Right ventricle myocardium superior (tissue), 1 donor: ENCODE measurements at regions not wholly inside any gene's neighbourhood (a gene's known extent, or its start where the extent isn't known, plus 50 kb on each side); places are given as distances from the start of the nearest gene placed in this dataset.

Experiments
- ATAC-seq: fragments of 200-7000 bp; cut with Tn5 transposase; one replicate; pipeline ENCODE4 v1.9.1; 2020; ENCODE audit warnings: mild to moderate bottlenecking; ENCODE audit not compliant: poor library complexity
- DNase-seq: peaks from one replicate; pipeline ENCODE4 v3.0.0-alpha.2; 2020
- intact Hi-C: fragments of 100-400 bp; cut with DNase I; formaldehyde crosslinking; loops from one replicate; pipeline ENCODE4 v1.11.2; 2022
- donor health status: DM: no; HTN: yes; CAD: no; lungs with severe emphysema.

DNA sequence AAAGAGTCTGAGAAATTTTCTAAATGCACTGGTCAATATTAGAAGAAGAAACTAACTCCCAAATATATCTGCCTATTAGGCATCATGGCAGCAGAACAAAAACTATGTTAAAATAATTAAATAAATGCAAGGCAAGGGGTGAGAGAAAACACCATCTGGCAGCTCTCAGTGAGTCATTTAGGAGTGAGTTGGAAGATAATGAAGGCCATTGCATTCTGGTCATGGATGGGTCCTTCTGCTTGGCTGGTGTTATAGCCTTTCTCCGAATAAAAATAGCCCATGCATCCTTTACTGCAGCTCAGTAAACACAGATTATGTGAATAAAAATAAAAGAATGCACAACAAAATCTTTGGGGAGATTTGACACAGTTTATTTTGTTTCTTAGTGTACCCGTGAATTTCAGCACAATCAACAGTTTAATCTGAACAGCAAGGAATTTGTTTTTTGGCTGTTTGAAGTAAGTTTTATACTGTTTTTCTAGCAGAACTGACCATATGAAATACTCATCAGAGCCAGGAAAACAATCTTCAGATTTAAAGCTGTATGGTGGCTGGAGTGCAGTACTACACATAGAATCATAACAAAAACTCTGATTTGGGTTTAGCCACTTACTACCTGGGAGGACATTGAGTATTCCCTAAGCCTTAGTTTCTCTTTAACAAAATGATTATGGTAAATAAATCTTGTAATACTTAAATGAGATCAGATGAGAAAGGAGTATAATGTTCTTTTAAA lies 225.1 kb upstream of the ITGA4 start:
- DNase-seq (no peak), ATAC-seq (no peak)
- intact Hi-C loops: no loop called here

- intact Hi-C loops: no loop called here
- DNase-seq (no peak), ATAC-seq (no peak)
Measured at GRCh38 chr2:181234487-181234891, 222.7 kb upstream of the ITGA4 start.

- DNase-seq: no peak
Measured at GRCh38 chr2:181235011-181235410, 222.2 kb upstream of the ITGA4 start.

DNA sequence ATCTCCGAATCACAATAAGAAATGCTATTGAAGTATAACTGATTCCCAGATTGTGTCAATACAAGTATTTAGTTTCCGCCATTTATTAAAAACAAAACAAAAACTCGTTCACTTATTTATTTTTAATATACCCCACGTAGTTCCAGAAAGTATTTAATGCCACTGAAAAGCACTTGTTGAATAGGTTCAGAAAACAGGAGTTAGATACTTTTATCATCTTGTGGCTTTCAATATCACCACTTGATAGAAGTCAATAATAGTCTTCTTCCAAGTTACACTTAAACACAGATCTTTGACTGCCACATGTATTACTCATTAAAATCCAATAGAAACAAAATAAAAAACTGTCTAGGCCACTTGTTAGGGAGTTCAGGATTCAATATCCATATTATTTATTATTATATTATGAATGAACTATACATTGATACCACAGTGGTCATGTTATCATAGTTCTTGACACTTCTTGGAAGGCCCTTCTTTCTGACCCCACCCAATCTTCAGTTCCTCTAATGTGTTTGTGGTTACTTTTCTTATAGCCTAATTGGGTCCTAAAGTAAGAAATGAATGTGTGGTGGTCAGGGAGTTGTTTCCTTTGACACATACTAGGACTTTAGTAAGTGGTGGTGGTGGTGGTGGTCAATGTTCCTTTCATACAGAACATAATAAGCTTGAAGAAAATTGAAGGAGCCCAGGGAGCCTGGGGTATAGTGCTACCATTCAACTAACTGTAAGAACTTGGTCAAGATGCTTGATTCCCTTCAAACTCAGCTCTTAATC lies 221.3 kb upstream of the ITGA4 start:
- ATAC-seq: no peak
- DNase-seq: no peak
- intact Hi-C loops: no loop called here

More at GRCh38 chr2:181235011-181235410, 222.2 kb upstream of the ITGA4 start:
- intact Hi-C loops: no loop called here
- ATAC-seq: no peak

DNA sequence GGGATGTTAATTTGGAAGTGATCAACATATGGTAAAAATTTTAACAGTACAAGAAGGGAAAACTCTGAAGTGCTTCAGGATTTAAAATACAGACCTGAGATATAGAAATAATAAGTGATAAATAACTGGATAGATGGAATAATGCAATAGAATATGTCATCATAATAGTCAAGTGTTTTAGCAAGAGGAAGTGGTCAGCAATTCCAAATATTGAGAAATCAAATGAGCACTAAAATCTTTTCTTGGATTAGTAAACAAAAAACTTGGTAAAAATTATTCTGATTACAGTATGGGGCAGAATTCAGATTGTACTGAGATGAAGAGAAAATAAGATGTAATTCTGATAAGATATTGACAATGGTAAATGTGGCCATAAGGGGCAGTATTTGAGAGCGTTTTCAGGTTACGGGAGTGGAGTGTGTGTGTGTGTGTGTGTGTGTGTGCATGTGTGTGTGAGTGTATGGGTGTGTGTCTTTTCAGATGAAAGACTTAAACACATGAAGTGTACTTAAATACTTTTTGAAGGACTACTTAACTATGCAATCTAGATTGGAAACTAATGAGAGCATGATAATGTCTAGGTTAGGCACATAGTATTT lies 217.9 kb upstream of the ITGA4 start:
- intact Hi-C loops: no loop called here
- ATAC-seq: no peak
- no peak for DNase-seq

DNA sequence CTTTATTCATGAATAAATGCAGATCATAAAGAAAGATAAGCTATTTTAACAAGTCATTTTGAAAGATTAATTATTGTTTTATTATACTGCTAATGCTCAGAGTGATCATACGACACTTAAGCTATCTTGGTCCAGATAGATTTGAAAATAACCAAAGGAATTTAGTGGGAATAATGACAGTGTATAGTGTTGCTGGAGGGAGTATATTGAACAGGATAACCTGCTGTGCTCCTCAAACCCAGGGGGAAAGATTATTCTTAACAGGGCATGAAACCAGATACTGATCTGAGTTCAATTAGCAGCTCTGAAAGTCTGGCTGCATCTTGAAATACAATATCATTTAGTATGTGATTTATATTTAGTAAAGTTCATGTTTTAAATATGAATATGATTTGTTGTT lies 216.3 kb upstream of the ITGA4 start:
- ATAC-seq: no peak
- intact Hi-C loops: no loop called here

GRCh38 chr2:181241366-181241765 lies 215.8 kb upstream of the ITGA4 start:
- DNase-seq: no peak
- ATAC-seq: no peak
- intact Hi-C loops: no loop called here

More for the DNA sequence above, 216.3 kb upstream of the ITGA4 start:
- no peak for DNase-seq

- ATAC-seq (no peak), DNase-seq (no peak)
- intact Hi-C loops: no loop called here
Measured at GRCh38 chr2:181241797-181242196, 215.4 kb upstream of the ITGA4 start.

- intact Hi-C loops: no loop called here
- DNase-seq (no peak), ATAC-seq (no peak)
Measured at GRCh38 chr2:181242262-181242661, 214.9 kb upstream of the ITGA4 start.

DNA sequence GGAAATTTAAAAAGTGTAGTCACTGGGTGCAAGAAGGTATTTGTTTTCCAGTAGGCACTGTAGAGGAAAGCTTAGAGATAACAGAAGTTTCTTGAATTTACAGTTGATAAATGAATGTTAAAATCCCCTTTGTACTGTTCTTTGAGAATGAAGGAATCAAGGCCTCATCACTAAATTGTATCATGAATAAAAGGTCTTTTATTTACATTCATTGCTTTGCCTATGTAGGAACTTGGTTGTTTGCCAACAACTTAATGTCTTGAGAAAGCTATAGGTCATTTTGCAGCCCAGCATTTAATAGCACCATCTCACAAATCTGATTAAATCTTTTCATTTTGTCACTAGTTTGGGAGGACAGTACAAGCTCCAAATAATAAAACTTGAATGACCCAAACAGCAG lies 213.9 kb upstream of the ITGA4 start:
- no peak for ATAC-seq
- no peak for DNase-seq
- intact Hi-C loops: no loop called here

GRCh38 chr2:181250691-181251090 lies 206.5 kb upstream of the ITGA4 start:
- intact Hi-C loops: no loop called here
- ATAC-seq (no peak), DNase-seq (no peak)

- ATAC-seq (no peak), DNase-seq (no peak)
- intact Hi-C loops: no loop called here
Measured at GRCh38 chr2:181252262-181253148, 204.7 kb upstream of the ITGA4 start.

DNA sequence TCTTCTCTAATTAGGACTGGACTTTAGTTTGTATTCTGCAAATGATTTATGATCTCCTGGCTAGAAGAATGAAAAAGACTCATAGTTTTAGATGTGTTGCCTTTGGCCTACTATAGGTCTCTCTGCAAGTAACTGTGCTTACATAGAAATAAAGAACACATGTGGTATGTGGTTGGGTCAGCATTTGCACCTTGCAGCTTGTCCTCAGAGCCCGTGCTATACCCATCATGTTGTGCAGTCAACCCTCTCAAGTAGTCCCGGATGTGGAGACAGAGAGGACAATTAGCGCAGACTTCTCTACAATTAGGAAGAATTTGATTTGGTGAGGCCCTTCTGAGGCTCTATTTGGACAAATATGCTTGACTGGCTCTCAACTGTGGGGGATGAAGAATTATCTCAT lies 203.7 kb upstream of the ITGA4 start:
- DNase-seq (no peak), ATAC-seq (no peak)
- intact Hi-C loops: no loop called here

- intact Hi-C loops: no loop called here
Measured at GRCh38 chr2:181255651-181256050, 201.5 kb upstream of the ITGA4 start.

GRCh38 chr2:181258720-181259119 lies 198.5 kb upstream of the ITGA4 start:
- no peak for DNase-seq
- intact Hi-C loops: no loop called here
- ATAC-seq: no peak

More at GRCh38 chr2:181255651-181256050, 201.5 kb upstream of the ITGA4 start:
- DNase-seq (no peak), ATAC-seq (no peak)

DNA sequence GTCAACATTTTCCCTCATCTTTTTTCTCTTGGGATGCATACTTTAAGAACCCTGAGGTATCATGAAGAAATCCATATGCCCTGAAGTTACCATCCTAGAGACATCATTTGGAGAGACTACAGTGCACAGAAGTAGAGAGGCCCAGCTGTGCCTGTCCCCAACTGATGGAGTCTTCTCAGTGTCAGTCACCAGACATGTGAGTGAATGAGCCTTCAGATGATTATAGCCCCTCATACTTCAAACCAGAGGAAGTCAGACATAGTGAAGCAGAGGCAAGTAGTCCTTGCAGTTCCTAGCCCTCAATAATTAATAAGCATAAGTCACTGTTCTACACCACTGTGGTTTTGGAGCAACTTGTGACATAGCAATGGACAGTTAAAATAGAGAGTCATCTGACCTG lies 194.4 kb upstream of the ITGA4 start:
- intact Hi-C loops: no loop called here
- ATAC-seq (no peak), DNase-seq (no peak)

GRCh38 chr2:181264001-181264400 lies 193.2 kb upstream of the ITGA4 start:
- ATAC-seq: no peak
- no peak for DNase-seq
- intact Hi-C loops: no loop called here

- no peak for ATAC-seq
- intact Hi-C loops: no loop called here
- DNase-seq: no peak
Measured at GRCh38 chr2:181264441-181264840, 192.7 kb upstream of the ITGA4 start.

DNA sequence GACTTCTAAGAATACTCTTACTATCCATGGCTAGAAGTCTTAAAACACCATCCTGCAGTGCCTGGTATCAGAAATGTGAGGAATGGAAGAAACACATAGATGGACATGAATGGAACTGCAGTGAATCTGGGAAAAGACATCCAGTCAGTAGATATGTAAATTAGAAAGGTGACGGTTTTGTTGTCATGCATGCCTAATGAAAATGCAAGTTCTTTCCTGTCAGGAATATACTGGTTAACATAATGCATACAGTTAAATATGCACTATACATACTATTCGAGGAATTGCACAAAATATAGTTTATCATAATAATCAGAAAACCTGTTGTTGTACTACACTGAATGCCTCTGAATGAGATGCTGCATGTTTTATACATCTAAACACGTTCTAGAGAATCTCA lies 190.6 kb upstream of the ITGA4 start:
- intact Hi-C loops: no loop called here
- no peak for DNase-seq
- no peak for ATAC-seq
